OCI-M1 (cell line): ENCODE measurements at regions not wholly inside any gene's neighbourhood (a gene's known extent, or its start where the extent isn't known, plus 50 kb on each side); places are given as distances from the start of the nearest gene placed in this dataset.

Source experiments
- DNase-seq: peaks from one replicate; lab custom pipeline; 2025; lab: John Stamatoyannopoulos, UW

GRCh38 chr3:180829409-180830405 is 82.8 kb upstream of the FXR1 start:
- DNase-seq, result no peak

DNA sequence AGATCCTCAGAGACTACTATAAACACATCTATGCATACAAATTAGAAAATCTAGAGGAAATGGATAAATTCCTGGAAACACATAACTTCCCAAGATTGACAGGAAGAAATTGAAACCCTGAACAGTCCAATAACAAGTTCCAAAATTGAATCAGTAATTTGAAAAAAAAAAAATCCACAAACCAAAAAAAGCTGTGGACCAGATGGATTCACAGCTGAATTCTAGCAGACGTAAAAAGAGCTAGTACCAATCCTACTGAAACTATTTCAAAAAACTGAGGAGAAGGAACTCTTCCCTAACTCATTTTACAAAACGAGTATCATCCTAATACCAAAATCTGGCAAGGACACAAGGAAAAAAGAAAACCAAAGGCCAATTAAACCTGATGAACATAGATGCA is 77.0 kb upstream of the FXR1 start:
- no peak for DNase-seq

DNA sequence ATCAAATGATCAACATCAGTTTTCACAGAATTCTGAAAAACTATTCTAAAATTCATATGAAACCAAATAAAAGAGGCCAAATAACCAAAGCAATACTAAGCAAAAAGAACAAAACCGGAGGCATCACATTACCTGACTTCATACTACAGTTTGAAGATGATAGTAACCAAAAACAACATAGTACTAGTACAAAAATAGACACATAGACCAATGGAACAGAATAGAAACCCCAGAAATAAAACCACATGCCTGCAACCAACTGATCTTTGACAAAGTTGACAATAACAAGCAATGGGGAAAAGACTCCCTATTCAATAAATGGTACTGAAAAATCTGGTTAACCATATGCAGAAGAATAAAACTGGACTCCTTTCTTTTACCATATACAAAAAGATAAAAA is 75.7 kb upstream of the FXR1 start:
- DNase-seq, result no peak

DNA sequence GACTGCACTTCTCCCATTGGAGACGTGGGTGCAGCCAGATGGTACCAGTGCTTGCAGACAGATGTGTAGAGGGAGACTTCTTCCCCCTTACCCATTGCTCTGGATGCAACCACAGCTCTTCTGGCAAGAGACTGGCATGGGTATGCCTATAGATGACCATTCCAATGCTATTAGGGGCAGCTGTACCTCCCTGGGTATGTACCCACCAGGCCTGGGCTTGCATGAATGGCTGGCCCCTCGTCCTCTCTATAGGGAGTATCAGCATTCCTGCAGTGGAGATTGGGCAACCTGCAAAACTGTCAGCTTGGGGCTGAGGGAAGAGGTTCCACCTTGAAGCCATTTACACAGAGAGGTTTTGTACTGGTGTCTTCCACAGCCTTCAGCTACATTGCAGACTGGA is 57.6 kb upstream of the FXR1 start:
- DNase-seq, result no peak

GRCh38 chr3:180855364-180855763 is 57.1 kb upstream of the FXR1 start:
- peak; percentile 31 for DNase-seq

GRCh38 chr3:180855956-180856355 is 56.5 kb upstream of the FXR1 start:
- no peak for DNase-seq

GRCh38 chr3:180860180-180860858 is 52.2 kb upstream of the FXR1 start:
- peak; percentile 86 for DNase-seq
